Keratinocyte (primary cell): ENCODE measurements at regions not wholly inside any gene's neighbourhood (a gene's known extent, or its start where the extent isn't known, plus 50 kb on each side); places are given as distances from the start of the nearest gene placed in this dataset.

Experiments used
- DNase-seq: peaks from one replicate; pipeline ENCODE4 v3.0.0-alpha.2; 2011; ENCODE audit warnings: low read depth, missing footprints, low spot score
- FAIRE-seq: peaks from 2 replicates; lab custom pipeline; 2011; peaks lifted over from hg19 to GRCh38; lab: Jason Lieb, UNC
- H2AFZ ChIP-seq: 2 replicates; pipeline ENCODE4 v1.6.0; 2012; ENCODE audit warnings: low read length, control low read depth, inconsistent platforms; ENCODE audit not compliant: control insufficient read depth
- H3K27ac ChIP-seq: 2 replicates; pipeline ENCODE4 v1.5.1; 2011; ENCODE audit warnings: low read length; ENCODE audit not compliant: control insufficient read depth, insufficient read depth
- H3K27me3 ChIP-seq: 3 replicates; pipeline ENCODE4 v1.6.0; 2011; ENCODE audit warnings: low read length; ENCODE audit not compliant: control insufficient read depth, insufficient read depth; ENCODE audit errors: extremely low read depth
- H3K36me3 ChIP-seq, 2 experiments: 2 replicates in 1 of 2; 3 replicates in 1 of 2; pipeline ENCODE4 v1.5.1; 2011; ENCODE audit warnings: low read length in 2 of 2, mild to moderate bottlenecking in 1 of 2; ENCODE audit not compliant: control insufficient read depth in 2 of 2, insufficient read depth in 2 of 2; ENCODE audit errors: extremely low read depth in 1 of 2
- H3K4me1 ChIP-seq: 3 replicates; pipeline ENCODE4 v1.5.1; 2011; ENCODE audit warnings: low read length; ENCODE audit not compliant: control insufficient read depth, insufficient read depth; ENCODE audit errors: extremely low read depth
- H3K4me2 ChIP-seq: 3 replicates; pipeline ENCODE4 v1.6.0; 2011; ENCODE audit warnings: low read depth, low read length; ENCODE audit not compliant: control insufficient read depth, insufficient read depth; ENCODE audit errors: extremely low read depth
- H3K4me3 ChIP-seq, 3 experiments: fragments of 200-600 bp in 1 of 3; sonication (generic) in 1 of 3; 2 replicates in 2 of 3; 3 replicates in 1 of 3; pipeline ENCODE4 v1.5.1; 2011 to 2016; ENCODE audit warnings: low read length in 3 of 3, mild to moderate bottlenecking in 3 of 3, control low read depth in 2 of 3, inconsistent platforms in 1 of 3, low read depth in 1 of 3, mixed read lengths in 1 of 3, mixed run types in 1 of 3, moderate library complexity in 1 of 3; ENCODE audit not compliant: control insufficient read depth in 2 of 3, insufficient read depth in 2 of 3; ENCODE audit errors: extremely low read depth in 1 of 3
- H3K79me2 ChIP-seq: 2 replicates; pipeline ENCODE4 v1.6.0; 2012; ENCODE audit warnings: low read length; ENCODE audit not compliant: control insufficient read depth, insufficient read depth
- H3K9ac ChIP-seq: 3 replicates; pipeline ENCODE4 v1.6.0; 2011; ENCODE audit warnings: low read length; ENCODE audit not compliant: control insufficient read depth, insufficient read depth; ENCODE audit errors: extremely low read depth
- H3K9me1 ChIP-seq: 3 replicates; pipeline ENCODE4 v1.6.0; 2011; ENCODE audit warnings: low read length; ENCODE audit not compliant: control insufficient read depth, insufficient read depth; ENCODE audit errors: extremely low read depth
- H3K9me3 ChIP-seq: 2 replicates; pipeline ENCODE4 v1.5.1; 2012; ENCODE audit warnings: low read depth, low read length; ENCODE audit not compliant: control insufficient read depth
- H4K20me1 ChIP-seq: 3 replicates; pipeline ENCODE4 v1.6.0; 2011; ENCODE audit warnings: low read length; ENCODE audit not compliant: control insufficient read depth, insufficient read depth; ENCODE audit errors: extremely low read depth
- EZH2 ChIP-seq: IDR thresholded peaks from one replicate; pipeline ENCODE4 v1.6.1; 2012; ENCODE audit warnings: inconsistent platforms, mild to moderate bottlenecking, low read length, moderate library complexity
- dilution Hi-C: fragments of 300-500 bp; cut with MboI; formaldehyde crosslinking; loops from one replicate; pipeline ENCODE4 v1.7.0; 2020; ENCODE audit warnings: low sequenced_read_pairs; ENCODE audit not compliant: extremely low pct_ligation_motif_present
- TF ChIP-seq, protein P1 (sequence below), 3 experiments: IDR thresholded peaks in 1 of 3; conservative IDR thresholded peaks in 1 of 3; optimal IDR thresholded peaks in 1 of 3; 2 replicates in 2 of 3; 3 replicates in 1 of 3; pipeline versions ENCODE3 to v1.5.1; 2011; ENCODE audit warnings: low read length in 3 of 3, mild to moderate bottlenecking in 3 of 3, moderate library complexity in 2 of 3, control low read depth in 1 of 3, inconsistent platforms in 1 of 3; ENCODE audit not compliant: insufficient read depth in 2 of 3; ENCODE audit errors: extremely low read depth in 1 of 3

DNA sequence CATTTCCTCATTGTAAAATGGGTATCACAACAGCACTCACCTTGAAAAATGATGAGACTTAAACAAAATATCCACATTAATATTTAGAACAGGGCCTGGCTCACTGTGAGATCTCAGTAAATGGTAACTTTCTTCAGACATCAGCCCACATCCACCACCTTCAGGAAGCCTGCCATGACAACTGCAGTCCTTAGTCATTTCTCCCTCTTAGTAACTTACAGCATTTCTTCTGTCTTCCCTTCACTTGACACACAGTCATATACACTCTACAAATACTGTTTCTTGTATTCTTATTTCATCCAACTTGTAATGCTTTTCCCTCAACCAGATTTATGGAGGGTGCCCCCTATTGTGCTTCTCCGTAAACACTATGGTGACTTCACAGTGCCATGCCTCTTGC lies 263.0 kb downstream of the ZNF516 start:
- no peaks in the 10 kb centered on the region for H3K9me3 ChIP-seq
- FAIRE-seq (no peak), DNase-seq (no peak)
- TF ChIP-seq, protein P1, sequence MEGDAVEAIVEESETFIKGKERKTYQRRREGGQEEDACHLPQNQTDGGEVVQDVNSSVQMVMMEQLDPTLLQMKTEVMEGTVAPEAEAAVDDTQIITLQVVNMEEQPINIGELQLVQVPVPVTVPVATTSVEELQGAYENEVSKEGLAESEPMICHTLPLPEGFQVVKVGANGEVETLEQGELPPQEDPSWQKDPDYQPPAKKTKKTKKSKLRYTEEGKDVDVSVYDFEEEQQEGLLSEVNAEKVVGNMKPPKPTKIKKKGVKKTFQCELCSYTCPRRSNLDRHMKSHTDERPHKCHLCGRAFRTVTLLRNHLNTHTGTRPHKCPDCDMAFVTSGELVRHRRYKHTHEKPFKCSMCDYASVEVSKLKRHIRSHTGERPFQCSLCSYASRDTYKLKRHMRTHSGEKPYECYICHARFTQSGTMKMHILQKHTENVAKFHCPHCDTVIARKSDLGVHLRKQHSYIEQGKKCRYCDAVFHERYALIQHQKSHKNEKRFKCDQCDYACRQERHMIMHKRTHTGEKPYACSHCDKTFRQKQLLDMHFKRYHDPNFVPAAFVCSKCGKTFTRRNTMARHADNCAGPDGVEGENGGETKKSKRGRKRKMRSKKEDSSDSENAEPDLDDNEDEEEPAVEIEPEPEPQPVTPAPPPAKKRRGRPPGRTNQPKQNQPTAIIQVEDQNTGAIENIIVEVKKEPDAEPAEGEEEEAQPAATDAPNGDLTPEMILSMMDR (optimal IDR thresholded peaks at IDR 0.05 in 1 of 3, IDR thresholded peaks at IDR 0.05 in 1 of 3, conservative IDR thresholded peaks at IDR 0.05 in 1 of 3; ENCODE audit: extremely low read depth in 1 of 3, insufficient read depth in 2 of 3, low read length in 3 of 3): no peak
- TF ChIP-seq EZH2: no peak
- H3K27ac ChIP-seq: no peak overlapping the region
- no peaks in the 10 kb centered on the region for H3K36me3 ChIP-seq
- no peaks in the 10 kb centered on the region for H4K20me1 ChIP-seq
- H3K4me2 ChIP-seq: no peak overlapping the region
- H3K27me3 ChIP-seq: no peaks in the 10 kb centered on the region
- H3K79me2 ChIP-seq: no peaks in the 10 kb centered on the region
- no peak overlapping the region for H3K9ac ChIP-seq
- H3K4me3 ChIP-seq: no peak overlapping the region
- H2AFZ ChIP-seq: no peak overlapping the region
- dilution Hi-C loops: no loop called here
- no peaks in the 10 kb centered on the region for H3K4me1 ChIP-seq
- no peaks in the 10 kb centered on the region for H3K9me1 ChIP-seq

DNA sequence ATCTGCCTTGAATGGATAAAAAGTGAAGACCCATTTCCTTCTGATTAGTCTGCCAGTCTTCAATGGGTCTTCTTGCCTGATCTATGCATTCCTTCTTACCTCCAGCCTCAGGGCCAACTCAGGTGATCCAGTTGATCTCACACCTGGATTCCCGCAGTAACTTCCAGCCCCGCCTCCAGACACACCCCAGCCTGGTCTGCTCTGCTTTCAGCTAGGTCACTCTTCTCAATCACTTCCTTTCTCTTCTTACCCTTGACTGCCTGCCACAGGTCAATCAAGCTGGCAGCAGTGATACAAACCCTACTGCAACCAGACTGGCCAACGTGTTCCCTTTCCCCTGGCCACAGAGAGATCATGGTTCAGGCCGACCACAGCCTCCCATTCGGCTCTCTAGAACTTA lies 263.6 kb downstream of the ZNF516 start:
- no peak for DNase-seq
- Histone ChIP-seq H3K4me1 (no peaks in the 10 kb centered on the region), H3K27ac (no peak overlapping the region), H3K9me1 (no peaks in the 10 kb centered on the region), H3K4me3 (no peak overlapping the region), H4K20me1 (no peaks in the 10 kb centered on the region), H3K79me2 (no peaks in the 10 kb centered on the region), H2AFZ (no peak overlapping the region), H3K36me3 (no peaks in the 10 kb centered on the region), H3K4me2 (no peak overlapping the region), H3K27me3 (no peaks in the 10 kb centered on the region), H3K9ac (no peak overlapping the region), H3K9me3 (no peaks in the 10 kb centered on the region)
- TF ChIP-seq, protein P1 (optimal IDR thresholded peaks at IDR 0.05 in 1 of 3, IDR thresholded peaks at IDR 0.05 in 1 of 3, conservative IDR thresholded peaks at IDR 0.05 in 1 of 3; ENCODE audit: extremely low read depth in 1 of 3, insufficient read depth in 2 of 3, low read length in 3 of 3): no peak
- TF ChIP-seq EZH2: no peak
- dilution Hi-C loops: no loop called here
- FAIRE-seq: no peak
